ENCODE measurements at regions not wholly inside any gene's neighbourhood (a gene's known extent, or its start where the extent isn't known, plus 50 kb on each side); places are given as distances from the start of the nearest gene placed in this dataset.
"Not testable (repeated sequence)": the region's sequence is repeated elsewhere in the genome, so short reads cannot be mapped to it uniquely, and the experiment has no call there.

GRCh38 chr7:155396661-155397060 lies 61.3 kb upstream of the EN2 start:
- no peak for DNase-seq (ENCODE audit: low spot score)

GRCh38 chr7:155397758-155398714 lies 59.9 kb upstream of the EN2 start:
- not testable (repeated sequence) for DNase-seq (ENCODE audit: low spot score)

- no peak for DNase-seq (ENCODE audit: low spot score)
Measured at GRCh38 chr7:155398944-155399343, 59.0 kb upstream of the EN2 start.

GRCh38 chr7:155399577-155399976 lies 58.4 kb upstream of the EN2 start:
- DNase-seq (ENCODE audit: low spot score), result no peak

GRCh38 chr7:155401231-155401630 lies 56.7 kb upstream of the EN2 start:
- no peak for DNase-seq (ENCODE audit: low spot score)

- no peak for DNase-seq (ENCODE audit: low spot score)
Measured at GRCh38 chr7:155401884-155402283, 56.0 kb upstream of the EN2 start.

GRCh38 chr7:155402941-155403340 lies 55.0 kb upstream of the EN2 start:
- no peak for DNase-seq (ENCODE audit: low spot score)

GRCh38 chr7:155404976-155405375 lies 53.0 kb upstream of the EN2 start:
- no peak for DNase-seq (ENCODE audit: low spot score)

- DNase-seq (ENCODE audit: low spot score), result no peak
Measured at GRCh38 chr7:155405399-155406318, 52.3 kb upstream of the EN2 start.

GRCh38 chr7:155407799-155408198 lies 50.1 kb upstream of the EN2 start:
- no peak for DNase-seq (ENCODE audit: low spot score)

Measured in hematopoietic multipotent progenitor cell treated with erythropoietin and hydrocortisone succinate and interleukin-3 and kit ligand, for 15 days (in vitro differentiated cells).